Middle frontal gyrus (tissue), 1 donor: ENCODE measurements at regions not wholly inside any gene's neighbourhood (a gene's known extent, or its start where the extent isn't known, plus 50 kb on each side); places are given as distances from the start of the nearest gene placed in this dataset.

ENCODE experiments used
- DNase-seq: peaks from one replicate; pipeline ENCODE4 v3.0.0-alpha.2; 2015; ENCODE audit warnings: low spot score; ENCODE audit errors: extremely low spot score

- no peak for DNase-seq
These were observed 589.8 kb upstream of the CDH4 start for GRCh38 chr20:60662307-60662706.

GRCh38 chr20:60664106-60664505 lies 588.0 kb upstream of the CDH4 start:
- DNase-seq: no peak

GRCh38 chr20:60667641-60668040 lies 584.4 kb upstream of the CDH4 start:
- DNase-seq: no peak

GRCh38 chr20:60669211-60669610 lies 582.9 kb upstream of the CDH4 start:
- DNase-seq: no peak

- no peak for DNase-seq
These were observed 576.0 kb upstream of the CDH4 start for GRCh38 chr20:60676011-60676410.

GRCh38 chr20:60677819-60678218 lies 574.2 kb upstream of the CDH4 start:
- DNase-seq: no peak

GRCh38 chr20:60680554-60680953 lies 571.5 kb upstream of the CDH4 start:
- DNase-seq: no peak

GRCh38 chr20:60687213-60687612 lies 564.8 kb upstream of the CDH4 start:
- no peak for DNase-seq

- no peak for DNase-seq
These were observed 561.3 kb upstream of the CDH4 start for GRCh38 chr20:60690771-60691170.

- DNase-seq: no peak
These were observed 560.0 kb upstream of the CDH4 start for GRCh38 chr20:60691966-60692615.

- DNase-seq: no peak
These were observed 558.4 kb upstream of the CDH4 start for GRCh38 chr20:60693496-60694133.

GRCh38 chr20:60694763-60695162 lies 557.3 kb upstream of the CDH4 start:
- no peak for DNase-seq

GRCh38 chr20:60695226-60696000 lies 556.6 kb upstream of the CDH4 start:
- DNase-seq: no peak

GRCh38 chr20:60697252-60697651 lies 554.8 kb upstream of the CDH4 start:
- no peak for DNase-seq

GRCh38 chr20:60700728-60701127 lies 551.3 kb upstream of the CDH4 start:
- no peak for DNase-seq

- no peak for DNase-seq
These were observed 547.9 kb upstream of the CDH4 start for GRCh38 chr20:60704147-60704546.

GRCh38 chr20:60713396-60713795 lies 538.7 kb upstream of the CDH4 start:
- DNase-seq: no peak

GRCh38 chr20:60715172-60715571 lies 536.9 kb upstream of the CDH4 start:
- no peak for DNase-seq

GRCh38 chr20:60718743-60719480 lies 533.1 kb upstream of the CDH4 start:
- DNase-seq: no peak

- DNase-seq: no peak
These were observed 526.7 kb upstream of the CDH4 start for GRCh38 chr20:60725311-60725906.

GRCh38 chr20:60727425-60727824 lies 524.6 kb upstream of the CDH4 start:
- DNase-seq: no peak
